OCI-LY7 (cell line): ENCODE measurements at regions not wholly inside any gene's neighbourhood (a gene's known extent, or its start where the extent isn't known, plus 50 kb on each side); places are given as distances from the start of the nearest gene placed in this dataset.

Experiments
- CTCF ChIP-seq: fragments of 200-600 bp; sonication (generic); conservative IDR thresholded peaks from 2 replicates; pipeline ENCODE4 v1.5.1; 2014; ENCODE audit warnings: mild to moderate bottlenecking, antibody characterized with exemption, low read length, moderate library complexity, mixed read lengths
- EZH2phosphoT487 ChIP-seq: fragments of 200-600 bp; sonication (generic); IDR thresholded peaks from 2 replicates; pipeline ENCODE4 v1.6.1; 2018; ENCODE audit warnings: low read depth, borderline replicate concordance, mild to moderate bottlenecking, mixed run types, antibody characterized with exemption, low read length, moderate library complexity, mixed read lengths

GRCh38 chr10:35907548-35907947, 265.5 kb upstream of the FZD8 start:
- TF ChIP-seq CTCF (no peak), EZH2phosphoT487 (no peak)
